ENCODE measurements at regions not wholly inside any gene's neighbourhood (a gene's known extent, or its start where the extent isn't known, plus 50 kb on each side); places are given as distances from the start of the nearest gene placed in this dataset.

- ChIA-PET POLR2A (no interaction called here), CTCF (no interaction called here), RAD21 (ENCODE audit: low non-redundant PET in 1 of 2, low total read pairs in 2 of 2, uncharacterized antibody in 2 of 2, unreplicated experiment in 2 of 2) (no interaction called here)
- TF ChIP-seq SIN3A (IDR thresholded peaks at IDR 0.05; ENCODE audit: low read depth) (no peak), ZFX (IDR thresholded peaks at IDR 0.05) (no peak), POLR2AphosphoS5 (IDR thresholded peaks at IDR 0.05; ENCODE audit: low read depth, low read length) (no peak), JUND (IDR thresholded peaks at IDR 0.05) (no peak), EZH2phosphoT487 (IDR thresholded peaks at IDR 0.05; ENCODE audit: borderline replicate concordance) (no peak), MAX (IDR thresholded peaks at IDR 0.05) (no peak), ELF1 (IDR thresholded peaks at IDR 0.05; ENCODE audit: borderline replicate concordance, low read depth) (no peak), TCF7L2 (IDR thresholded peaks at IDR 0.05; ENCODE audit: borderline replicate concordance, extremely low read depth, insufficient read depth, insufficient read length) (no peak), SRF (IDR thresholded peaks at IDR 0.05; ENCODE audit: low read depth) (no peak), POLR2A (IDR thresholded peaks at IDR 0.05; ENCODE audit: borderline replicate concordance, extremely low read depth, insufficient read depth, insufficient read length) (no peak), ZNF274 (IDR thresholded peaks at IDR 0.05; ENCODE audit: low read depth, low read length) (no peak), SP1 (IDR thresholded peaks at IDR 0.05; ENCODE audit: low read depth) (no peak), ZBTB33 (IDR thresholded peaks at IDR 0.05; ENCODE audit: extremely low read depth, insufficient replicate concordance, low read length) (no peak), CTCF (IDR thresholded peaks at IDR 0.05 in 2 of 3, conservative IDR thresholded peaks at IDR 0.05 in 1 of 3; ENCODE audit: borderline replicate concordance in 1 of 3, insufficient read depth in 1 of 3, low read depth in 2 of 3, low read length in 2 of 3) (no peak)
- DNase-seq (ENCODE audit: low read depth, low spot score) = no peak
- no TSS peak for BruUV-seq (replicated peaks)
- intact Hi-C loops (cut with micrococcal nuclease) = no loop called here
- H3K9me3 ChIP-seq (ENCODE audit: control insufficient read depth in 1 of 2, insufficient read depth in 1 of 2, low read depth in 1 of 2, low read length in 2 of 2) = no peaks in the 10 kb centered on the region
- H3K27me3 ChIP-seq (ENCODE audit: insufficient read depth, low read length) = no peaks in the 10 kb centered on the region
- no peak overlapping the region for H3K9ac ChIP-seq (ENCODE audit: low read length)
- H3K9me2 ChIP-seq (ENCODE audit: insufficient read depth) = no peaks in the 10 kb centered on the region
- H3K79me2 ChIP-seq (ENCODE audit: insufficient read depth, low read length) = no peaks in the 10 kb centered on the region
- no peak overlapping the region for H3K4me3 ChIP-seq (replicated peaks in 1 of 2; ENCODE audit: low read depth in 1 of 2, low read length in 2 of 2)
- no peak overlapping the region for H3K27ac ChIP-seq (ENCODE audit: low read depth, low read length)
- H3K36me3 ChIP-seq (ENCODE audit: control insufficient read depth in 1 of 2, insufficient read depth in 2 of 2, low read length in 2 of 2) = no peaks in the 10 kb centered on the region
- no peak overlapping the region for H3K4me2 ChIP-seq (ENCODE audit: low read length)
- H4K20me1 ChIP-seq (ENCODE audit: insufficient read depth) = no peaks in the 10 kb centered on the region
- no peak for ATAC-seq
- no peak overlapping the region for H2AFZ ChIP-seq (ENCODE audit: low read depth, low read length, poor library complexity, severe bottlenecking)
- H3K4me1 ChIP-seq (ENCODE audit: control insufficient read depth in 1 of 2, insufficient read depth in 2 of 2, low read length in 2 of 2) = no peaks in the 10 kb centered on the region
Measured at GRCh38 chr14:40197344-40197743, 765.1 kb upstream of the FBXO33 start.
